Astrocyte of the cerebellum (primary cell): ENCODE measurements at regions not wholly inside any gene's neighbourhood (a gene's known extent, or its start where the extent isn't known, plus 50 kb on each side); places are given as distances from the start of the nearest gene placed in this dataset.
"Not testable (repeated sequence)": the region's sequence is repeated elsewhere in the genome, so short reads cannot be mapped to it uniquely, and the experiment has no call there.

ENCODE experiments used
- DNase-seq: peaks from one replicate; pipeline ENCODE4 v3.0.0-alpha.2; 2011; ENCODE audit warnings: low read depth
- H3K4me3 ChIP-seq: 2 replicates; pipeline ENCODE4 v1.5.1; 2011; ENCODE audit warnings: mild to moderate bottlenecking, low read depth, low read length, moderate library complexity
- CTCF ChIP-seq: IDR thresholded peaks from 2 replicates; pipeline ENCODE4 v1.5.1; 2012; ENCODE audit warnings: low read length, low read depth, moderate library complexity, mild to moderate bottlenecking; ENCODE audit errors: missing control alignments
- in situ Hi-C: cut with HindIII; loops from 2 replicates; pipeline ENCODE4 v1.10.0; 2017; ENCODE audit warnings: low sequenced_read_pairs

GRCh38 chr13:21243045-21243897 lies 66.8 kb downstream of the MRPL57 start:
- TF ChIP-seq CTCF, result no peak
- no peak overlapping the region for H3K4me3 ChIP-seq
- DNase-seq, result no peak
- in situ Hi-C loops, result no loop called here

DNA sequence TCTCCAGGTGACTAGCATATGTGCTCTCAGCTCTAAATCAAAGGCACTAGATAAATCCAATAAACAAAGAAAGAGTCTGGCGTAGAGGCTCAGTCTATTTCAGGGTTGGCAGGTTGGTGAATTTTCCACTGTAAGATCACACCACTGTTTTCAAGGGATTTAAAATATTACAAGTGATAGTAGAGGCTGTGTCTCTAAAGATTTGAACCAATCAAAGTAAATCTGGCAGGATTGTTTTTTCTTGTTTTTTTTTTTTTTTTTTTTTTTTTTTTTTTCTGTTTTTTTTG lies 67.4 kb downstream of the MRPL57 start:
- DNase-seq, in situ Hi-C loops, H3K4me3 ChIP-seq: not testable (repeated sequence)

GRCh38 chr13:21246761-21247452 lies 70.4 kb downstream of the MRPL57 start:
- H3K4me3 ChIP-seq, result no peak overlapping the region
- TF ChIP-seq CTCF, result no peak
- in situ Hi-C loops, result no loop called here
- no peak for DNase-seq

DNA sequence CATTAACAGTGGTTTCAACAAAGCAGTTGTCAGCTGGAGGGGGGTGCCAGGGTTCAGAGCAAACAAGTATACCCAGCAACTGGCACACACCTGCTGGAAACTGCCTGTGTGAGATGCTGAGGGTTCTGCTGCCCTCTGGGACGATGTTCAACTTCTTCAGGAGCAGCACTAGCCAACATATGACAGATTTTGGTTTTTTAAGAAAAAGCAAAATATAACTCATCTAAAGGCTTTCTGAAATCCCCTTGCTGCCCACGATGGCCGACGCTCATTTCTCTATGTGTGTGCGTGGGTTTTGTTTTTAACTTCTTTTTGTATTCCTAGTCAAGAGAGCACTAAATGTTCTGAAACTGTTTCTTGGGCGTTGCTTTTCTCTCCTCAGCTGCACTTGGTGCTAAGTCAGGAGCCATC lies 79.9 kb downstream of the MRPL57 start:
- H3K4me3 ChIP-seq, result no peak overlapping the region
- DNase-seq, result no peak
- in situ Hi-C loops, result no loop called here

DNA sequence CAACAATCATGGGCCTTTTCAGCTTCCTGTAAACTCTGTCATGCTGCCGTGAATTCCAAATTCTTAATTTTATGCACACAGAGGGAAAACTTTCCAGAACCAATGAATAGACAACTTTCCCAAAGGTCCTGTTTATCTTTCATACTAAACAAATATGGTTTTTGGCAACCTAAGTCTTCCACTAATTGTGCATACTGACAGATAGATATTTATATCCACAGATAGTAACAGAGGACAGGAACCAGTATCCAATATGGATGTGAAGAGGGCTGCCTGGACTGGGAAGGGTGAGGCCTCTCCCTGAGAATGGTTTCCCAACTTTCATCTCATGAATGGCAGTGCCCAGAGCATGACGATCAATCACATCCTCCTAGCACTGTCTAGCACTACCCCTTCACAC lies 80.4 kb downstream of the MRPL57 start:
- no peak for DNase-seq
- no peak for TF ChIP-seq CTCF
- H3K4me3 ChIP-seq, result no peak overlapping the region
- in situ Hi-C loops, result no loop called here

More for the DNA sequence above, 79.9 kb downstream of the MRPL57 start:
- TF ChIP-seq CTCF, result no peak

DNA sequence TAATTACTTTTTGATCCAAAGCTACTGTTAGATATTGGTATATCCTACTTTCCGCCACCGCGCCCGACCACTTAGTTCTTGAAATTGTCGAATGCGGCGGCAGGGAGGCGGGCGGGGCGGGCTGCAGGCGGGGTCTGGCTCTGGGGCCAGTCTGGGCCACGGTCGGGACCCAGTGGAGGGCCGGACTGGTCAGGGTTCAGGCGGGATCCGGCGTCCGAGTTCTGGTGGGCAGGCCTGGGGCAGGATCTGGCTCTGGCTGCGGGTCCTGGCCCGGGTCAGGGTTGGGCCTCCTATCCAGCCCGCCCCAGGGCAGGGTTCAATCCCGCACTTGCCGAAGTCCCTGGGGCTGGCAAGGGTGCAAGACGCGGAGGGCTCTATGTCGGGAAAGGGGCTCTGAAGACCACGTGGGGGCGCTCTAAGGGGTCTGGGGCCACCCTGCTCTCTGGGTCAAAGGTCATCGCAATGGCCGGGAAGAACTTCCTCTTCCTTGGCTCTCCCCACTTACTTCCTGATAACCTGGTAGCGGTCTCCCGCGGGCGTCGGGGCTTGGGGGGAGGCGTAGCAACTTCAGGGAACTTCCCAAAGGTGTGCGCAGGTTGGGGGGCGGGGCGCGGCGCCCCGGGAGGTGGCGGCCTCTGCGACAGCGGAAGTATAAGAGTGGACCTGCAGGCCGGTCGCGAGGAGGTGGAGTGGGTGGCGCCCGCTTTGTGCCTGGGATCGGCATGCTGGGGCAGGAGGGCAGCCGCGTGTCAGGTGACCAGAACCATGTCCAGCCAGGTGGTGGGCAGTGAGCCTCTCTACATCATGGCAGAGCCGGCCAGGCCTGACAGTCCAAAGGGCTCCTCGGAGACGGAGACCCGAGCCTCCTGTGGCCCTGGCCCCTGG lies 83.4 kb downstream of the MRPL57 start:
- TF ChIP-seq CTCF, result no peak
- in situ Hi-C loops, result no loop called here

DNA sequence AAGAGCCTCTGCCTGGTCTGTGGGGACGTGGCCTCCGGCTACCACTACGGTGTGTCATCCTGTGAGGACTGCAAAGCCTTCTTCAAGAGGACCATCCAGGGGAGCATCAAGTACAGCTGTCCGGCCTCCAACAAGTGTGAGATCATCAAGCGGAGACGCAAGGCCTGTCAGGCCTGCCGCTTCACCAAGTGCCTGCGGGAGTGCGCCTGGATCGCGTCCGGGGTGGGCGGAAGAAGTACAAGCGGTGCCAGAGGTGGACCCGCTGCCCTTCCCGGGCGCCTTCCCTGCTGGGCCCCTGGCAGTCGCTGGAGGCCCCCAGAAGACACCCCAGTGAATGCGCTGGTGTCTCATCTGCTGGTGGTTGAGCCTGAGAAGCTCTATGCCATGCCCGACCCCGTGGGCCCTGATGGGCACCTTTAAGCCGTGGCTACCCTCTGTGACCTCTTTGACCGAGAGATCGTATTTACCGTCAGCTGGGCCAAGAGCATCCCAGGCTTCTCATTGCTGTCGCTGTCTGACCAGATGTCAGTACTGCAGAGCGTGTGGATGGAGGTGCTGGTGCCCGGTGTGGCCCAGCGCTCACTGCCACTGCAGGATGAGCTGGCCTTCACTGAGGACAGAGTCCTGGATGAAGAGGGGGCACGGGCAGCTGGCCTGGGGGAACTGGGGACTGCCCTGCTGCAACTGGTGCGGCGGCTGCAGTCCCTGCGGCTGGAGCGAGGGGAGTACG lies 84.3 kb downstream of the MRPL57 start:
- in situ Hi-C loops, H3K4me3 ChIP-seq, DNase-seq: not testable (repeated sequence)

More for the DNA sequence above, 83.4 kb downstream of the MRPL57 start:
- DNase-seq, result no peak
- H3K4me3 ChIP-seq, result no peak overlapping the region

- in situ Hi-C loops, H3K4me3 ChIP-seq, DNase-seq: not testable (repeated sequence)
Measured at GRCh38 chr13:21261487-21262216, 85.2 kb downstream of the MRPL57 start.

DNA sequence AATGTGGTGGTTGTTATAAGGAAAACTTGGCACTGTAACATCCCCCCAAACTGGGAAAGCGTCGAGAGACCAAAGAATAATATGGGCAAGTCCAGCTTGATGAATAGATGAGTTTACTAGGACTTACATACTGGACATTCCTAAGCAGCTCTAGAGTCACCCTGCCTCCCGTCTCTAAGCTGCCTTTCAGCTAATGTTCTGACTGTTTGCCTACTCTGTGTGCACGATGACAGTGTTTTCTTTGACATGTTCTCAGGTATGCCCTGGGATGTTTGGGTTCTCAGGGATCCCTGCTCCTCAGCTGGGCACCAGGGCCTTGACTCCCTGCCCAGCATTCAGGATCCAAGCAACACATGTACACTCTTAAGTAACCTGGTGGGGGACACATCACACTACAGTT lies 87.5 kb downstream of the MRPL57 start:
- not testable (repeated sequence) for DNase-seq

DNA sequence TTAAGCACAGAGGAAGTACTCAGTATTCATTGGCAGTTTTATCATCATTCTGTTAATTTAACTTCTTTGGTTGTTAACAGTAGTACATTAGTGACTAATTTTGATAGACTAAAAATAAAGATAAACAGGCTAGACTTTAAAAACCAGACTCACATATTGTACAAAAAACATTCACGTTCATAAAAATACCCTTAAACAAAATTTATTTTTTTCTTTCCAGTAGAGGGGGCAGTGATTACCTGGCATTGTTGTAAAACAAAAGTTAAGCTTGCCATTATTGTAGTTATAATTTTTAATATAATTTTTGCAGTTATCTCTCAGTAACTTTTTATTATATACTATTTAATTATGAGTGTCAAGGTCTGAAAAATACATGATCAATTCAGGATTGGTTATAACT lies 92.0 kb downstream of the MRPL57 start:
- in situ Hi-C loops, H3K4me3 ChIP-seq: not testable (repeated sequence)

More for the DNA sequence above, 87.5 kb downstream of the MRPL57 start:
- in situ Hi-C loops, H3K4me3 ChIP-seq: not testable (repeated sequence)

More for the DNA sequence above, 92.0 kb downstream of the MRPL57 start:
- not testable (repeated sequence) for DNase-seq
